Stimulated activated CD4-positive, alpha-beta T cell treated with anti-CD3 and anti-CD28 coated beads, Interleukin-1b, Interleukin-23, amount 100 ng/mL, for 1 hour (primary cell): ENCODE measurements at regions not wholly inside any gene's neighbourhood (a gene's known extent, or its start where the extent isn't known, plus 50 kb on each side); places are given as distances from the start of the nearest gene placed in this dataset.

Experiments
- DNase-seq, 2 donors: peaks; one replicate each; pipeline ENCODE4 v3.0.0-alpha.2; 2020; ENCODE audit warnings: low read depth in 2 of 2

- no peak for DNase-seq
These were observed 1798.4 kb upstream of the WWC1 start for GRCh38 chr5:166493040-166493439.

GRCh38 chr5:166493612-166494011 lies 1797.8 kb upstream of the WWC1 start:
- no peak for DNase-seq

DNA sequence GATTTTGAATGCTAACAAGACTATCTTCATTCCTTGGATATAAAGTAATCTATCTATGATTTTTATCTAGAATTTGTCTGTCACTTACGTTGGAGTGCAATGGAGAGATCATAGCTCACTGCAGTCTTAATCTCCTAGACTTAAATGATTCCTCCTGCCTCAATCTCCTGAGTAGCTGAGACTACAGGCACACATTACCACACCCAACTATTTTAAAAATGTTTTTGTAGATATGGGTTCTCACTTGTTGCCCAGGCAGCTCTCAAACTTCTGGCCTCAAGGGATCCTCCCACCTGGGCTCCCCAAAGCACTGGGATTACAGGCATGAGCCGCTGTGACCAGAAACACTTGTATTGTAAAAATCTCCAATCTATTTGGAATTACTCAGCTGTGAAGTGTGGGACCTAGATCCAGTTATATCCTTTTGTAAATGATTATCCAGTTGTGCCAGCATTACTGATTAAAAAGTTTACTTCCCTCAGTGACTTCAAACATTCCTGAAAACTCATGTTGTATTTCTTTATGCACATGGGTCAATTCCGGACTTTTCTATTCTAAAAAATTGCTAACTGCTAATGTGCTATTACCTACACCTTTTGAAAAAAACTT lies 1793.8 kb upstream of the WWC1 start:
- DNase-seq: no peak

- no peak for DNase-seq
These were observed 1791.8 kb upstream of the WWC1 start for GRCh38 chr5:166499447-166500240.

- DNase-seq: no peak
These were observed 1787.9 kb upstream of the WWC1 start for GRCh38 chr5:166503506-166503905.

DNA sequence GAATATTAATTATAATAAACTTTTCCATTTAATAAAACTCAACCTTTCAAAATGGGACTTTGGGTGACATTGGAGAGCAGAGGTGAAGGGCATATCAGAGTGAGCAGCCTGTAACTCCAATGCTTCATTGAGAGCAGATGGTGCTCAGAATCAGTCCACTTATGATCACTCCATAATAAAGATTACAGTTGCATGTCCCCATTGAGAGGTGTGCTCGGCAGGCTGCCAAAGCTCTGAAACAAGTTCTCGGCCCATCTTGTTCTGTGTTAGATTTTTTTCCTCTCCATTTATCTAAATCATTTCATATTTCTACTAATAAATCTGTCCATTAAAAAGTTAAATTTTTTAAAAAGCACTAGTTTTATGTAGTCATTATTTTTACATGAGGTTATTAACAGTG lies 1786.4 kb upstream of the WWC1 start:
- DNase-seq: no peak

DNA sequence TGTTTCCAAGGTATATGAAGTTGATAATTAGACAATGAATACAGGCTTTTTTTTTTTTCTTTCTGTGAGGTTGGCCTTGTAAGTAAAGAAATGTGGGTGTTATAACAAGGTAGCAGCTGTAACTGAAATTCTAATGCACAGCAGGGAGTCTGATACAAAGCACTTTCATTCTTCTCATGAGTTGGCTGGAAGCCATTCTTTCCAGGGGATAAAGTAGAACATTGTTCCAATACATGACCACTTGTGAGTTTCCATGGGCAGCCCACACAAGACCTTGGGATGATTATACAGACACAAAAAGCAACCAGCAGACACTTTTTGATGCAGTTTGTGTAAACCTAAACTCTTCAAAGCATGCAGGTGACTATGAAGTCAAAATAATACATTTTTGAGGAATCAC lies 1785.9 kb upstream of the WWC1 start:
- no peak for DNase-seq

- no peak for DNase-seq
These were observed 1783.5 kb upstream of the WWC1 start for GRCh38 chr5:166507810-166508425.

DNA sequence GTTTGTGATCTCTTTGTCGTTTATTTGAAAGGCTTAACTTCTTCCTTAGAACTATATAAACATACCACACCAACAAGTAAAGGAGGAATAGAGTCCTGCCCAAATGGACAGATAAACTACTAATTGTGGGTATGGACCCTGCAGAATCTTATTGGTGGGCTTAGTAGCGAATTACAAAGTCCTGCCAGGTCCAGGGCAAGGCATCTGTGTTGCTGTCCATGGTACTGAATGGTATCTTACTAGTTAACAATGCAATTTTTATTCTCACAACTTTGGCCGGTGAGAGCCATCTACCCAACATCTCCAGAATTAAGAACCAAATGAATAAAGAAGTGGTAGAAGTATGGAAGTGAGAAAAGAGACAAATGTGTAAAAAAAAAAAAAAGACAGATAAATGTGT lies 1782.4 kb upstream of the WWC1 start:
- DNase-seq: no peak

GRCh38 chr5:166517976-166518375 lies 1773.5 kb upstream of the WWC1 start:
- no peak for DNase-seq

- no peak for DNase-seq
These were observed 1768.2 kb upstream of the WWC1 start for GRCh38 chr5:166523206-166523605.

GRCh38 chr5:166529200-166529599 lies 1762.2 kb upstream of the WWC1 start:
- DNase-seq: no peak

DNA sequence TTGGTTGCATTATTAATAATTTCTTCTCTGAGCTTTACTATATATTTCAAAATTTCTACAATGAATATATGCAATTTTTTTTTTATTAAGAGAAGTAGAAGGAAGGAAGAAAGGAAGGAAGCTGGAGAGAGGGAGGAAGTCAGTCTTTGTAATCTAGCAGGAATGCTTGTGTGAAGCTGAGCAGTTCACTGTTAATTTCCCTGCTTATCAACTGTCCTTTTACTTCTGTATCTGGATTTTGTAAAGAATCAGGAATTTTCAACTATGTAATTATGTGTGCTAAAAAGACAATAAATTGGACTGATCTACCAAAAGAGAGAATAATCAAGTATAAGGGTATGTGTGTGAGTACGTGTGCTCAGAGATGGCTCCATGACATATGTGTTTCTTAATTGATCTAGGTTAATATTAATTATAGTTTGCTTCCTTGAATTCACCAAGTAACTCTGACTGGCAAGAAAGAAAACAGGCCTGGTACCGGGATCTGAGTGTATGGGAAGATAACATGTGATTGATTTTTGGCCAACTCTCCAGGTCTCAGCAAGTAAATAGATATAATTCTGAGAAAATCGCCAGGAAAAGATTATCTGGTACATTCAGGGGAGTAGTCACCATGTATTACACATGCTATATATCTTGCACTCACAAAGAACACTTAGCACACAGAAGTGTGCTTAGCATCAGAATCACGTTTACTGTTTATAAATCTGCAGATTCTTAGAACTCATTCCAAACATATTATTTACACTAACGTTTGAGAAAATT lies 1758.8 kb upstream of the WWC1 start:
- no peak for DNase-seq

- DNase-seq: no peak
These were observed 1755.8 kb upstream of the WWC1 start for GRCh38 chr5:166535641-166536040.

DNA sequence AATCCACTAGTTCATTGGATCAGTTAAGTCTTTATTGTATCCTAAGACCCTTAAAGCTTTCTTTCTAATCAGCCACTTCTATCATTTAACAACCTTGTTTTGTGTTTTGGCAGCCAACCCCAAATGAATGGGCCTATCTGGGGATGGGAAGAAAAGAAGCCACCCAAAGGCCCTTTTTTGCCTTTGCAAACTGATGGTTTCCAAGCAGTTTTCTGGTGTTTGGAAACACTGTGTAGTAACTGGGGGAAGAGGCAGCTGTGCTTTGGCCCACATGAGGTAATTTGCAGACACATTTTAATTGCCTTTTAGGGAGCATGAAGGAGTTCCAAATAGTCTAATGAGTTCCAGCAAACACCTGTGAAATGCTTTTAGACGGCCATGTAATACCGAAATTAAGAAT lies 1751.3 kb upstream of the WWC1 start:
- DNase-seq: no peak

GRCh38 chr5:166551384-166551783 lies 1740.1 kb upstream of the WWC1 start:
- DNase-seq: no peak

DNA sequence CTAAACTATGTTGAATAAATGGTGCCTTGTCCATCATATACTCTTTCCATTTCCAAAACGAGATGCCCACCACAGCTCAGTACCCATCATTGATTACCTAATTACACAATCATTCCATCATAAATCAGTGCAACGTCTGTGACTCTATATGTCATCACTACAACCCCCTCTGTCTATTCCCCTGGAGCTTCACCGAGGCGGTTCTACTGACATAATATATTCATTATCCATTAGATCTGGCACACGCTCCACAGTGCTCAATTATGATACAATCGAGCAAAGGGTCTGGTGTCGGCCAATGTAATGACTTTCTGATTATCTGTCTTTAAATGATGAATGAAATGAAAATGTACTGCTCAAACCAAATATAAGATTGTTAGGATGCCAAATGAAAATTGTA lies 1737.7 kb upstream of the WWC1 start:
- no peak for DNase-seq

GRCh38 chr5:166561759-166562158 lies 1729.7 kb upstream of the WWC1 start:
- DNase-seq: no peak

GRCh38 chr5:166562246-166562645 lies 1729.2 kb upstream of the WWC1 start:
- no peak for DNase-seq

GRCh38 chr5:166566725-166567124 lies 1724.7 kb upstream of the WWC1 start:
- no peak for DNase-seq

GRCh38 chr5:166570865-166571264 lies 1720.6 kb upstream of the WWC1 start:
- DNase-seq: no peak

DNA sequence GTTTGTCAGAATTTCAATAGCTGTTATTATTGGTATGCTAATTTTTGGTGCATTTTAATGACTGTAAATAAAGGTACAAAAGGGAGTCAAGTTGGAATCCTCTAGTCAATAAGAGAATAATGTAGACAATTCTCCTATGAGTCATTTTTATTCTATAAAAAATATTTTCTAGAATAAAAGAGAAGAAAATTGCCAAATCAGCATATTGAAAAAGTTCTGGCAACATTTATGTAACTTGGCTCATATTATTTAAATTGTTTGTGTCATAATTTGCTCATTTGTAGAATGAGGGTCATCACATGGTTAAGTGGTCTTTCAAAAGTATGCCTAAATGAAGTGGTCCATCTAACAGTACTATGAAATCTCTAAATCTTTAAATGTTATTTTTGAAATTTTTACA lies 1719.8 kb upstream of the WWC1 start:
- no peak for DNase-seq
